Vagina (tissue), 2 donors: ENCODE measurements at regions not wholly inside any gene's neighbourhood (a gene's known extent, or its start where the extent isn't known, plus 50 kb on each side); places are given as distances from the start of the nearest gene placed in this dataset.
"Not testable (repeated sequence)": the region's sequence is repeated elsewhere in the genome, so short reads cannot be mapped to it uniquely, and the experiment has no call there.

Source experiments
- DNase-seq, 2 donors: peaks; one replicate each; pipeline ENCODE4 v3.0.0-alpha.2; 2017; ENCODE audit errors: extremely low spot score in 2 of 2
- H3K27ac ChIP-seq: fragments of 200-600 bp; sonication (generic); one replicate; pipeline ENCODE4 v1.5.1; 2019
- H3K27me3 ChIP-seq: fragments of 200-600 bp; sonication (generic); one replicate; pipeline ENCODE4 v1.5.1; 2019
- H3K36me3 ChIP-seq, 2 donors: fragments of 200-600 bp; sonication (generic); one replicate each; pipeline ENCODE4 v1.5.1; 2017 to 2019
- H3K4me1 ChIP-seq: fragments of 200-600 bp; sonication (generic); one replicate; pipeline ENCODE4 v1.5.1; 2019
- H3K4me3 ChIP-seq, 2 donors: fragments of 200-600 bp; sonication (generic); 1 replicate in 1 of 2; 2 replicates in 1 of 2; pipeline ENCODE4 v1.5.1; 2016 to 2019
- H3K9me3 ChIP-seq: fragments of 200-600 bp; sonication (generic); one replicate; pipeline ENCODE4 v1.5.1; 2019
- CTCF ChIP-seq, 3 experiments: fragments of 450-650 bp in 2 of 3; fragments of 200-600 bp in 1 of 3; sonication (generic) in 1 of 3; IDR thresholded peaks; one replicate each; pipeline ENCODE4 v1.5.1; 2017 to 2019; ENCODE audit warnings: antibody characterized with exemption in 3 of 3, mild to moderate bottlenecking in 2 of 3, moderate library complexity in 2 of 3
- POLR2A ChIP-seq, 2 donors: fragments of 450-650 bp; IDR thresholded peaks; one replicate each; pipeline ENCODE4 v1.6.1; 2017; ENCODE audit warnings: antibody characterized with exemption in 2 of 2, mild to moderate bottlenecking in 2 of 2, moderate library complexity in 2 of 2
- POLR2AphosphoS5 ChIP-seq, 2 donors: sonication (generic); formaldehyde crosslinking; IDR thresholded peaks; one replicate each; pipeline ENCODE4 v1.9.0; 2017; ENCODE audit warnings: antibody characterized with exemption in 2 of 2, mild to moderate bottlenecking in 2 of 2, low read depth in 1 of 2; ENCODE audit not compliant: insufficient read depth in 1 of 2
- intact Hi-C: fragments of 100-400 bp; cut with DNase I; formaldehyde crosslinking; loops from one replicate; pipeline ENCODE4 v1.15.1; 2023

- intact Hi-C loops: no loop called here
- Histone ChIP-seq H3K4me3 (no peak overlapping the region), H3K9me3 (no peaks in the 10 kb centered on the region), H3K27me3 (no peaks in the 10 kb centered on the region), H3K4me1 (no peaks in the 10 kb centered on the region), H3K27ac (no peak overlapping the region), H3K36me3 (no peaks in the 10 kb centered on the region)
- DNase-seq: no peak
- TF ChIP-seq POLR2AphosphoS5 (IDR thresholded peaks at IDR 0.05; ENCODE audit: insufficient read depth in 1 of 2, low read depth in 1 of 2): no peak
Observed at GRCh38 chrX:63285375-63285774, 65.8 kb downstream of the SPIN4 start.

GRCh38 chrX:63284659-63285058, 66.5 kb downstream of the SPIN4 start:
- H3K4me3 ChIP-seq: no peak overlapping the region
- no peak for DNase-seq
- TF ChIP-seq POLR2A (IDR thresholded peaks at IDR 0.05) (no peak), POLR2AphosphoS5 (IDR thresholded peaks at IDR 0.05; ENCODE audit: insufficient read depth in 1 of 2, low read depth in 1 of 2) (no peak), CTCF (IDR thresholded peaks at IDR 0.05) (no peak)
- H3K9me3 ChIP-seq: no peaks in the 10 kb centered on the region
- no peaks in the 10 kb centered on the region for H3K27me3 ChIP-seq
- no peak overlapping the region for H3K27ac ChIP-seq
- intact Hi-C loops: no loop called here
- H3K36me3 ChIP-seq: no peaks in the 10 kb centered on the region
- no peaks in the 10 kb centered on the region for H3K4me1 ChIP-seq

- Histone ChIP-seq H3K27ac (no peak overlapping the region), H3K9me3 (no peaks in the 10 kb centered on the region), H3K4me3 (no peak overlapping the region), H3K36me3 (no peaks in the 10 kb centered on the region), H3K27me3 (no peaks in the 10 kb centered on the region), H3K4me1 (no peaks in the 10 kb centered on the region)
- no peak for DNase-seq
- TF ChIP-seq POLR2A (IDR thresholded peaks at IDR 0.05) (no peak), POLR2AphosphoS5 (IDR thresholded peaks at IDR 0.05; ENCODE audit: insufficient read depth in 1 of 2, low read depth in 1 of 2) (no peak), CTCF (IDR thresholded peaks at IDR 0.05) (no peak)
- intact Hi-C loops: no loop called here
Observed at GRCh38 chrX:63283348-63283747, 67.8 kb downstream of the SPIN4 start.

- Histone ChIP-seq H3K27ac (no peak overlapping the region), H3K4me3 (no peak overlapping the region), H3K27me3 (no peaks in the 10 kb centered on the region), H3K36me3 (no peaks in the 10 kb centered on the region), H3K9me3 (no peaks in the 10 kb centered on the region), H3K4me1 (no peaks in the 10 kb centered on the region)
- intact Hi-C loops: no loop called here
- TF ChIP-seq POLR2A (IDR thresholded peaks at IDR 0.05) (no peak), POLR2AphosphoS5 (IDR thresholded peaks at IDR 0.05; ENCODE audit: insufficient read depth in 1 of 2, low read depth in 1 of 2) (no peak), CTCF (IDR thresholded peaks at IDR 0.05) (no peak)
- no peak for DNase-seq
Observed at GRCh38 chrX:63282828-63283227, 68.3 kb downstream of the SPIN4 start.

GRCh38 chrX:63282077-63282476, 69.1 kb downstream of the SPIN4 start:
- TF ChIP-seq POLR2A (IDR thresholded peaks at IDR 0.05): no peak
- TF ChIP-seq CTCF (IDR thresholded peaks at IDR 0.05): no peak
- no peak for TF ChIP-seq POLR2AphosphoS5 (IDR thresholded peaks at IDR 0.05; ENCODE audit: insufficient read depth in 1 of 2, low read depth in 1 of 2)

GRCh38 chrX:63281465-63281864, 69.7 kb downstream of the SPIN4 start:
- intact Hi-C loops: no loop called here
- Histone ChIP-seq H3K27ac (no peak overlapping the region), H3K9me3 (no peaks in the 10 kb centered on the region), H3K27me3 (no peaks in the 10 kb centered on the region), H3K4me1 (no peaks in the 10 kb centered on the region), H3K36me3 (no peaks in the 10 kb centered on the region), H3K4me3 (no peak overlapping the region)
- DNase-seq: no peak
- TF ChIP-seq CTCF (IDR thresholded peaks at IDR 0.05): no peak
- TF ChIP-seq POLR2A (IDR thresholded peaks at IDR 0.05): no peak
- no peak for TF ChIP-seq POLR2AphosphoS5 (IDR thresholded peaks at IDR 0.05; ENCODE audit: insufficient read depth in 1 of 2, low read depth in 1 of 2)

More at GRCh38 chrX:63282077-63282476, 69.1 kb downstream of the SPIN4 start:
- intact Hi-C loops: no loop called here
- no peaks in the 10 kb centered on the region for H3K4me1 ChIP-seq
- H3K27me3 ChIP-seq: no peaks in the 10 kb centered on the region
- no peak overlapping the region for H3K27ac ChIP-seq
- no peak overlapping the region for H3K4me3 ChIP-seq
- no peaks in the 10 kb centered on the region for H3K36me3 ChIP-seq
- DNase-seq: no peak
- no peaks in the 10 kb centered on the region for H3K9me3 ChIP-seq

- intact Hi-C loops: not testable (repeated sequence)
Observed at GRCh38 chrX:63277394-63277793, 73.7 kb downstream of the SPIN4 start.

More at GRCh38 chrX:63277394-63277793, 73.7 kb downstream of the SPIN4 start:
- H3K4me1 ChIP-seq, H3K36me3 ChIP-seq, H3K27me3 ChIP-seq, DNase-seq, H3K4me3 ChIP-seq, H3K27ac ChIP-seq, H3K9me3 ChIP-seq: not testable (repeated sequence)
